IMR-90 (cell line): ENCODE measurements at regions not wholly inside any gene's neighbourhood (a gene's known extent, or its start where the extent isn't known, plus 50 kb on each side); places are given as distances from the start of the nearest gene placed in this dataset.

Experiments used
- ATAC-seq: fragments of 200-7000 bp; cut with Tn5 transposase; 2 replicates; pipeline ENCODE4 v1.9.1; 2020; ENCODE audit warnings: low read depth, mild to moderate bottlenecking, moderate library complexity
- BruUV-seq: library from RNA; stranded (reverse); fragments of 400-500 nt; replicated peaks from 2 replicates; lab custom pipeline; 2021; lab: Mats Ljungman, UMichigan
- CTCF ChIA-PET: fragments of 300-600 bp; formaldehyde crosslinking; extraction: SDS; loops from one replicate; lab custom pipeline; 2021; ENCODE audit warnings: antibody characterized with exemption; lab: Yijun Ruan, JAX
- POLR2A ChIA-PET: fragments of 300-600 bp; sonication (Branson Sonifier 250); formaldehyde crosslinking; loops from one replicate; lab custom pipeline; 2022; ENCODE audit warnings: antibody characterized with exemption; ENCODE audit not compliant: unreplicated experiment; lab: Charles Lee
- DNase-seq: peaks from one replicate; pipeline ENCODE4 v3.0.0; 2013
- H2AFZ ChIP-seq: replicated peaks from 2 replicates; pipeline ENCODE3; 2013; ENCODE audit warnings: low read length, mild to moderate bottlenecking; ENCODE audit not compliant: poor library complexity
- H2AK5ac ChIP-seq: 2 replicates; pipeline ENCODE4 v1.6.1; 2013; ENCODE audit warnings: low read depth, low read length, inconsistent platforms
- H2AK9ac ChIP-seq: replicated peaks from 2 replicates; pipeline ENCODE3; 2013; ENCODE audit warnings: mild to moderate bottlenecking, low read depth, low read length, moderate library complexity; ENCODE audit not compliant: poor library complexity
- H2BK120ac ChIP-seq: 2 replicates; pipeline ENCODE4 v1.6.1; 2013; ENCODE audit warnings: low read depth, low read length, inconsistent platforms
- H2BK15ac ChIP-seq: 3 replicates; pipeline ENCODE4 v1.6.1; 2013; ENCODE audit warnings: low read depth, low read length, inconsistent platforms
- H2BK20ac ChIP-seq: 2 replicates; pipeline ENCODE4 v1.6.1; 2013; ENCODE audit warnings: low read depth, mild to moderate bottlenecking, inconsistent platforms, low read length, moderate library complexity
- H2BK5ac ChIP-seq: 2 replicates; pipeline ENCODE4 v1.6.1; 2013; ENCODE audit warnings: mild to moderate bottlenecking, low read depth, low read length, inconsistent platforms; ENCODE audit not compliant: poor library complexity, severe bottlenecking
- H3K14ac ChIP-seq: replicated peaks from 2 replicates; pipeline ENCODE4 v1.6.1; 2013; ENCODE audit warnings: low read depth, low read length, inconsistent platforms
- H3K18ac ChIP-seq: 2 replicates; pipeline ENCODE4 v1.6.1; 2013; ENCODE audit warnings: low read depth, low read length, control low read depth
- H3K23ac ChIP-seq: 2 replicates; pipeline ENCODE4 v1.6.1; 2013; ENCODE audit warnings: low read depth, low read length, inconsistent platforms
- H3K27ac ChIP-seq: 2 replicates; pipeline ENCODE4 v1.5.1; 2013; ENCODE audit warnings: mild to moderate bottlenecking, control low read depth, low read length; ENCODE audit not compliant: insufficient read depth
- H3K27me3 ChIP-seq: 2 replicates; pipeline ENCODE4 v1.6.1; 2013; ENCODE audit warnings: low read length; ENCODE audit not compliant: control insufficient read depth, insufficient read depth
- H3K36me3 ChIP-seq: 2 replicates; pipeline ENCODE4 v1.6.1; 2013; ENCODE audit warnings: low read length, mixed read lengths; ENCODE audit not compliant: control insufficient read depth, insufficient read depth
- H3K4ac ChIP-seq: 2 replicates; pipeline ENCODE4 v1.6.1; 2013; ENCODE audit warnings: low read depth, low read length, inconsistent platforms
- H3K4me1 ChIP-seq: 2 replicates; pipeline ENCODE4 v1.6.1; 2013; ENCODE audit warnings: low read length, mixed read lengths; ENCODE audit not compliant: control insufficient read depth, insufficient read depth
- H3K4me2 ChIP-seq: 2 replicates; pipeline ENCODE4 v1.6.1; 2013; ENCODE audit warnings: low read depth, mild to moderate bottlenecking, control low read depth, low read length, moderate library complexity
- H3K4me3 ChIP-seq: 2 replicates; pipeline ENCODE4 v1.5.1; 2013; ENCODE audit warnings: low read depth, mild to moderate bottlenecking, control low read depth, low read length, moderate library complexity; ENCODE audit not compliant: insufficient read depth
- H3K56ac ChIP-seq: 2 replicates; pipeline ENCODE4 v1.6.1; 2013; ENCODE audit warnings: low read length, inconsistent platforms; ENCODE audit not compliant: insufficient read depth; ENCODE audit errors: extremely low read depth
- H3K79me1 ChIP-seq, 2 experiments: 2 replicates each; pipeline ENCODE4 v1.6.1; 2013; ENCODE audit warnings: low read length in 2 of 2, inconsistent platforms in 1 of 2, low read depth in 1 of 2
- H3K9ac ChIP-seq: 2 replicates; pipeline ENCODE4 v1.6.1; 2013; ENCODE audit warnings: low read depth, low read length, control low read depth
- H3K9me1 ChIP-seq: 2 replicates; pipeline ENCODE4 v1.6.1; 2013; ENCODE audit warnings: low read length, inconsistent platforms; ENCODE audit not compliant: insufficient read depth
- H3K9me3 ChIP-seq: 2 replicates; pipeline ENCODE4 v1.6.1; 2013; ENCODE audit warnings: low read length; ENCODE audit not compliant: control insufficient read depth, insufficient read depth
- H4K20me1 ChIP-seq: 2 replicates; pipeline ENCODE4 v1.6.1; 2013; ENCODE audit warnings: low read length, inconsistent platforms; ENCODE audit not compliant: insufficient read depth
- H4K5ac ChIP-seq: 2 replicates; pipeline ENCODE4 v1.6.1; 2013; ENCODE audit warnings: mild to moderate bottlenecking, low read depth, low read length, control low read depth
- H4K8ac ChIP-seq, 2 experiments: 2 replicates each; pipeline ENCODE4 v1.6.1; 2013; ENCODE audit warnings: low read depth in 2 of 2, low read length in 2 of 2, control low read depth in 1 of 2, inconsistent platforms in 1 of 2
- H4K91ac ChIP-seq: 2 replicates; pipeline ENCODE4 v1.6.1; 2013; ENCODE audit warnings: low read depth, low read length, inconsistent platforms; ENCODE audit not compliant: insufficient read depth
- CEBPB ChIP-seq: IDR thresholded peaks from 2 replicates; pipeline ENCODE4 v1.6.1; 2012; ENCODE audit warnings: low read depth, low read length, improper control_type of control experiment
- NFE2L2 ChIP-seq: fragments of 150-350 bp; IDR thresholded peaks from 2 replicates; pipeline ENCODE4 v1.6.1; 2016; ENCODE audit warnings: low read depth, mild to moderate bottlenecking, low read length
- RAD21 ChIP-seq: IDR thresholded peaks from 2 replicates; pipeline ENCODE4 v1.6.1; 2012; ENCODE audit warnings: low read length, improper control_type of control experiment
- WGBS, 2 experiments: methylation state at CpG; one replicate each; pipeline versions ENCODE4 v1.1.5 to v1.1.7; 2013; ENCODE audit warnings: missing lambda C conversion rate in 2 of 2; ENCODE audit not compliant: insufficient read length in 1 of 2; ENCODE audit errors: extremely low coverage in 2 of 2; 5-methylcytosine and 5-hydroxymethylcytosine counted together
- dilution Hi-C: fragments of 300-500 bp; cut with HindIII; formaldehyde crosslinking; loops from one replicate; pipeline ENCODE4 v1.14.3; 2018; ENCODE audit warnings: low sequenced_read_pairs; ENCODE audit not compliant: unreplicated experiment
- in situ Hi-C: fragments of 300-500 bp; cut with MboI; formaldehyde crosslinking; loops from 3 replicates; pipeline ENCODE4 v1.14.3; 2019; ENCODE audit warnings: low sequenced_read_pairs, inconsistent platforms, mixed read lengths
- intact Hi-C: fragments of 100-400 bp; cut with micrococcal nuclease; formaldehyde crosslinking; loops from 2 replicates; pipeline ENCODE4 v1.10.0; 2022
- TF ChIP-seq, protein P1 (sequence below): fragments of 150-350 bp; IDR thresholded peaks from 2 replicates; pipeline ENCODE4 v1.6.1; 2017; ENCODE audit warnings: mild to moderate bottlenecking, antibody characterized with exemption, low read length, low read depth

DNA sequence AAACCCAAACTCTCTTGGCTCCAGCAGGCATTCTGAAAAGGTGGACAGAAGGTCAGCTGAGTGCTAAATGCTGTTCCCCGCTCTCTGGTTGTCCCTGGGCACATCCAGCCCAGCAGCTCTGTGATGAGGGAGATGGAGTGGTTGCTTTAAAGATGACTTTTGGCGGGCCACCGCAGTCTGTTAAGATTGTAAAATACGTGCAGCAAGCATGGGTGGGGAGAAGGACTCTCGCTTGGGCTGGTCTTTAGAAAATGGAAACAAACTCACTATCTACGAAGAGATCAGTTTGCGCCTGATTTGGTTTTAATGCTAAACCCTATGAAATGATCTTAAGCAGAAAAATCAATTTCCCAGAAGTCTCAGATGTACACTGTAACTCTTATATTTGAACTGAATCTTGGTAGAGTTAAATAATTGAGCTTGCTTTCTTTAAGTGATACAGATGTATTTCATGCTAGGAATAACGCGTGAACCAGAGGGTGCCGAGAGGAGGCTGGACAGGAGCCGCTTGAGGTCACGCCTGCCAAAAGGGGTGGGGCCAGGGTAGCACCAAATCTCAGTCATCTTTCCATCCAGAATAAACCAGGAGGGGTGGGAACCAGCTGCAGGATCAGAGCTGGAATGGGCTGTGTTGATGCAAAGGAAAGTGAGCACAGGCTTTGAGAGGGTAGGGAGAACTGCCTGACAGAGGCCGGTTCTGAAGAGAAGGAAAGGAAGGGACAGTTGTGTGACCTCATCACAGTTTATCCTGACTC lies 170.2 kb upstream of the MKI67 start:
- BruUV-seq: no TSS peak
- Histone ChIP-seq H2AK9ac (no peak overlapping the region), H2AK5ac (no peak overlapping the region), H3K18ac (no peak overlapping the region), H3K56ac (no peak overlapping the region), H3K4me1 (no peaks in the 10 kb centered on the region), H2BK15ac (no peak overlapping the region), H3K4me2 (no peak overlapping the region), H3K4me3 (no peak overlapping the region), H2BK5ac (no peak overlapping the region), H2BK120ac (no peak overlapping the region), H3K23ac (no peak overlapping the region), H4K20me1 (no peaks in the 10 kb centered on the region), H3K9ac (no peak overlapping the region), H4K5ac (no peak overlapping the region), H3K36me3 (no peaks in the 10 kb centered on the region), H3K14ac (no peak overlapping the region), H4K91ac (no peak overlapping the region), H3K79me1 (no peaks in the 10 kb centered on the region), H3K27me3 (no peaks in the 10 kb centered on the region), H3K4ac (no peak overlapping the region), H2AFZ (no peak overlapping the region), H3K27ac (no peak overlapping the region), H4K8ac (no peak overlapping the region), H3K9me3 (peaks cover 58% of the 10 kb centered on the region), H3K9me1 (no peaks in the 10 kb centered on the region), H2BK20ac (no peak overlapping the region)
- intact Hi-C loops (no loop called here), dilution Hi-C loops (no loop called here), in situ Hi-C loops (no loop called here)
- 20% methylated on average over 1 of the region's 13 CpGs; no CpG with 5 or more reads in 1 of the 2 experiments for WGBS, 2 experiments
- no peak for DNase-seq
- CTCF ChIA-PET: no interaction called here
- POLR2A ChIA-PET: no interaction called here
- TF ChIP-seq NFE2L2: no peak
- TF ChIP-seq RAD21: no peak
- TF ChIP-seq CEBPB: no peak
- TF ChIP-seq, protein P1, sequence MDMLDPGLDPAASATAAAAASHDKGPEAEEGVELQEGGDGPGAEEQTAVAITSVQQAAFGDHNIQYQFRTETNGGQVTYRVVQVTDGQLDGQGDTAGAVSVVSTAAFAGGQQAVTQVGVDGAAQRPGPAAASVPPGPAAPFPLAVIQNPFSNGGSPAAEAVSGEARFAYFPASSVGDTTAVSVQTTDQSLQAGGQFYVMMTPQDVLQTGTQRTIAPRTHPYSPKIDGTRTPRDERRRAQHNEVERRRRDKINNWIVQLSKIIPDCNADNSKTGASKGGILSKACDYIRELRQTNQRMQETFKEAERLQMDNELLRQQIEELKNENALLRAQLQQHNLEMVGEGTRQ: no peak
- no peak for ATAC-seq
